Smooth muscle cell (in vitro differentiated cells): ENCODE measurements at regions not wholly inside any gene's neighbourhood (a gene's known extent, or its start where the extent isn't known, plus 50 kb on each side); places are given as distances from the start of the nearest gene placed in this dataset.

Source experiments
- DNase-seq: peaks from one replicate; lab custom pipeline; 2025; ENCODE audit not compliant: unreplicated experiment; lab: John Stamatoyannopoulos, UW
- H2AFZ ChIP-seq: fragments of 200-600 bp; sonication (generic); 2 replicates; pipeline ENCODE4 v1.6.0; 2016; ENCODE audit warnings: antibody characterized with exemption, low read depth, mild to moderate bottlenecking
- H3F3A ChIP-seq: fragments of 200-600 bp; sonication (generic); 2 replicates; pipeline ENCODE4 v1.6.0; 2017; ENCODE audit warnings: antibody characterized with exemption, low read depth
- H3K27ac ChIP-seq: fragments of 200-600 bp; sonication (generic); 2 replicates; pipeline ENCODE4 v1.5.1; 2016; ENCODE audit warnings: low read depth, mild to moderate bottlenecking
- H3K27me3 ChIP-seq: fragments of 200-600 bp; sonication (generic); 2 replicates; pipeline ENCODE4 v1.6.1; 2016; ENCODE audit warnings: low read depth, mild to moderate bottlenecking
- H3K36me3 ChIP-seq: fragments of 200-600 bp; sonication (generic); 2 replicates; pipeline ENCODE4 v1.5.1; 2016; ENCODE audit warnings: low read depth
- H3K4me1 ChIP-seq: fragments of 200-600 bp; sonication (generic); 2 replicates; pipeline ENCODE4 v1.5.1; 2016; ENCODE audit warnings: low read depth
- H3K4me2 ChIP-seq: fragments of 200-600 bp; sonication (generic); 2 replicates; pipeline ENCODE4 v1.6.0; 2016; ENCODE audit warnings: mild to moderate bottlenecking
- H3K4me3 ChIP-seq: fragments of 200-600 bp; sonication (generic); 2 replicates; pipeline ENCODE4 v1.5.1; 2016; ENCODE audit warnings: mild to moderate bottlenecking
- H3K79me2 ChIP-seq: fragments of 200-600 bp; sonication (generic); 2 replicates; pipeline ENCODE4 v1.6.0; 2016; ENCODE audit warnings: low read depth, mild to moderate bottlenecking
- H3K9ac ChIP-seq: fragments of 200-600 bp; sonication (generic); 2 replicates; pipeline ENCODE4 v1.6.0; 2016; ENCODE audit warnings: low read depth
- H3K9me3 ChIP-seq: fragments of 200-600 bp; sonication (generic); replicated peaks from 2 replicates; pipeline ENCODE4 v1.5.1; 2016; ENCODE audit warnings: low read depth
- H4K20me1 ChIP-seq: fragments of 200-600 bp; sonication (generic); 2 replicates; pipeline ENCODE4 v1.6.0; 2016; ENCODE audit warnings: low read depth
- CTCF ChIP-seq: fragments of 200-600 bp; sonication (generic); IDR thresholded peaks from 2 replicates; pipeline ENCODE4 v1.5.1; 2017; ENCODE audit warnings: borderline replicate concordance, mild to moderate bottlenecking, antibody characterized with exemption; ENCODE audit not compliant: insufficient read depth, poor library complexity, severe bottlenecking
- WGBS: methylation state at CpG from one replicate; pipeline ENCODE4 v1.1.7; 2016; ENCODE audit warnings: low lambda C conversion rate; 5-methylcytosine and 5-hydroxymethylcytosine counted together

- WGBS: 100% methylated on average over 1 of the region's 1 CpG
- Histone ChIP-seq H3K9ac (no peak overlapping the region), H3K27me3 (no peaks in the 10 kb centered on the region), H3F3A (no peaks in the 10 kb centered on the region), H3K4me3 (no peak overlapping the region), H4K20me1 (no peaks in the 10 kb centered on the region), H3K9me3 (no peaks in the 10 kb centered on the region), H3K4me2 (no peak overlapping the region), H3K27ac (no peak overlapping the region), H3K79me2 (no peaks in the 10 kb centered on the region), H3K4me1 (no peaks in the 10 kb centered on the region), H3K36me3 (no peaks in the 10 kb centered on the region), H2AFZ (no peak overlapping the region)
- no peak for DNase-seq
- no peak for TF ChIP-seq CTCF
Measured at GRCh38 chr12:17829813-17830212, 260.2 kb downstream of the RERGL start.

- no peak overlapping the region for H3K4me3 ChIP-seq
- H3K36me3 ChIP-seq: no peaks in the 10 kb centered on the region
- no peak for DNase-seq
- H3K79me2 ChIP-seq: no peaks in the 10 kb centered on the region
- H3K9me3 ChIP-seq: no peaks in the 10 kb centered on the region
- no peaks in the 10 kb centered on the region for H4K20me1 ChIP-seq
- H3K27ac ChIP-seq: no peak overlapping the region
- H3K9ac ChIP-seq: no peak overlapping the region
- no peaks in the 10 kb centered on the region for H3K4me1 ChIP-seq
- no peak for TF ChIP-seq CTCF
- H3K27me3 ChIP-seq: no peaks in the 10 kb centered on the region
- H3F3A ChIP-seq: no peaks in the 10 kb centered on the region
- no peak overlapping the region for H3K4me2 ChIP-seq
- H2AFZ ChIP-seq: no peak overlapping the region
Measured at GRCh38 chr12:17818931-17819330, 271.1 kb downstream of the RERGL start.

GRCh38 chr12:17810399-17810798 lies 279.6 kb downstream of the RERGL start:
- Histone ChIP-seq H3K4me3 (no peak overlapping the region), H3K27me3 (no peaks in the 10 kb centered on the region), H3K36me3 (no peaks in the 10 kb centered on the region), H3K79me2 (no peaks in the 10 kb centered on the region), H3F3A (no peaks in the 10 kb centered on the region), H4K20me1 (no peaks in the 10 kb centered on the region), H3K9me3 (no peaks in the 10 kb centered on the region), H2AFZ (no peak overlapping the region), H3K9ac (no peak overlapping the region), H3K27ac (no peak overlapping the region), H3K4me1 (no peaks in the 10 kb centered on the region), H3K4me2 (no peak overlapping the region)
- no peak for DNase-seq
- TF ChIP-seq CTCF: no peak
- WGBS: 81% methylated on average over 3 of the region's 3 CpGs

- Histone ChIP-seq H3K4me3 (no peak overlapping the region), H3K27ac (no peak overlapping the region), H4K20me1 (no peaks in the 10 kb centered on the region), H3F3A (no peaks in the 10 kb centered on the region), H3K79me2 (no peaks in the 10 kb centered on the region), H3K4me1 (no peaks in the 10 kb centered on the region), H3K4me2 (no peak overlapping the region), H3K9ac (no peak overlapping the region), H3K36me3 (no peaks in the 10 kb centered on the region), H3K27me3 (no peaks in the 10 kb centered on the region), H2AFZ (no peak overlapping the region), H3K9me3 (no peaks in the 10 kb centered on the region)
- no peak for DNase-seq
- no peak for TF ChIP-seq CTCF
- 79% methylated on average over 1 of the region's 1 CpG for WGBS
Measured at GRCh38 chr12:17809206-17809605, 280.8 kb downstream of the RERGL start.
